ENCODE measurements at regions not wholly inside any gene's neighbourhood (a gene's known extent, or its start where the extent isn't known, plus 50 kb on each side); places are given as distances from the start of the nearest gene placed in this dataset.

DNA sequence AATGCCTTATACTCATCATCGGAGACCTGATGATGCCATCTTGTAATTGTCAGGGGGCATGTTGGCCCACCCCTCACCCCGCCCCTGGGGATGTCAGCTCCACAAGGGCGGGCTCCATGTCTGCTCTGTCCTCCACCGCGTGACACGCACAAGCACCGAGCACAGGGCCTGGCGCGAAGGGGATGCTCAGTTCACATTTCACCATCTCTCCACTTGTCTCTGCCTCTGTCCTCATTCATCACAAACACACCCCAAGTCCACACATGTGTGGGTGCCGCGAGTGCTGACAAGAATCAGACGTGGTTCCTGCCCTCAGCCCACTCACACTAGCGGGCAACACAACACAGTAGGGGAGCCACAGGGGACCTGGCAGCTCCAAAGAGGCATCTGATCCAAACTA lies 151.2 kb upstream of the PTPN1 start:
- TF ChIP-seq, protein P1, sequence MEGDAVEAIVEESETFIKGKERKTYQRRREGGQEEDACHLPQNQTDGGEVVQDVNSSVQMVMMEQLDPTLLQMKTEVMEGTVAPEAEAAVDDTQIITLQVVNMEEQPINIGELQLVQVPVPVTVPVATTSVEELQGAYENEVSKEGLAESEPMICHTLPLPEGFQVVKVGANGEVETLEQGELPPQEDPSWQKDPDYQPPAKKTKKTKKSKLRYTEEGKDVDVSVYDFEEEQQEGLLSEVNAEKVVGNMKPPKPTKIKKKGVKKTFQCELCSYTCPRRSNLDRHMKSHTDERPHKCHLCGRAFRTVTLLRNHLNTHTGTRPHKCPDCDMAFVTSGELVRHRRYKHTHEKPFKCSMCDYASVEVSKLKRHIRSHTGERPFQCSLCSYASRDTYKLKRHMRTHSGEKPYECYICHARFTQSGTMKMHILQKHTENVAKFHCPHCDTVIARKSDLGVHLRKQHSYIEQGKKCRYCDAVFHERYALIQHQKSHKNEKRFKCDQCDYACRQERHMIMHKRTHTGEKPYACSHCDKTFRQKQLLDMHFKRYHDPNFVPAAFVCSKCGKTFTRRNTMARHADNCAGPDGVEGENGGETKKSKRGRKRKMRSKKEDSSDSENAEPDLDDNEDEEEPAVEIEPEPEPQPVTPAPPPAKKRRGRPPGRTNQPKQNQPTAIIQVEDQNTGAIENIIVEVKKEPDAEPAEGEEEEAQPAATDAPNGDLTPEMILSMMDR (IDR thresholded peaks at IDR 0.05): no peak
- TF ChIP-seq POLR2A (IDR thresholded peaks at IDR 0.05): no peak

All from right lobe of liver (tissue), 4 donors.